PC-3 (cell line): ENCODE measurements at regions not wholly inside any gene's neighbourhood (a gene's known extent, or its start where the extent isn't known, plus 50 kb on each side); places are given as distances from the start of the nearest gene placed in this dataset.

Experiments used
- CTCF ChIP-seq: fragments of 300-600 bp; sonication (generic); conservative IDR thresholded peaks from 2 replicates; pipeline ENCODE4 v1.5.1; 2017; ENCODE audit warnings: antibody characterized with exemption, low read depth, mild to moderate bottlenecking, low read length
- EZH2 ChIP-seq: fragments of 300-600 bp; sonication (generic); IDR thresholded peaks from one replicate; pipeline ENCODE4 v1.6.1; 2017; ENCODE audit warnings: antibody characterized with exemption, mild to moderate bottlenecking, low read length; ENCODE audit not compliant: unreplicated experiment
- EZH2phosphoT487 ChIP-seq: fragments of 300-600 bp; sonication (generic); IDR thresholded peaks from 2 replicates; pipeline ENCODE4 v1.6.1; 2018; ENCODE audit warnings: mild to moderate bottlenecking, antibody characterized with exemption, low read length, borderline replicate concordance

DNA sequence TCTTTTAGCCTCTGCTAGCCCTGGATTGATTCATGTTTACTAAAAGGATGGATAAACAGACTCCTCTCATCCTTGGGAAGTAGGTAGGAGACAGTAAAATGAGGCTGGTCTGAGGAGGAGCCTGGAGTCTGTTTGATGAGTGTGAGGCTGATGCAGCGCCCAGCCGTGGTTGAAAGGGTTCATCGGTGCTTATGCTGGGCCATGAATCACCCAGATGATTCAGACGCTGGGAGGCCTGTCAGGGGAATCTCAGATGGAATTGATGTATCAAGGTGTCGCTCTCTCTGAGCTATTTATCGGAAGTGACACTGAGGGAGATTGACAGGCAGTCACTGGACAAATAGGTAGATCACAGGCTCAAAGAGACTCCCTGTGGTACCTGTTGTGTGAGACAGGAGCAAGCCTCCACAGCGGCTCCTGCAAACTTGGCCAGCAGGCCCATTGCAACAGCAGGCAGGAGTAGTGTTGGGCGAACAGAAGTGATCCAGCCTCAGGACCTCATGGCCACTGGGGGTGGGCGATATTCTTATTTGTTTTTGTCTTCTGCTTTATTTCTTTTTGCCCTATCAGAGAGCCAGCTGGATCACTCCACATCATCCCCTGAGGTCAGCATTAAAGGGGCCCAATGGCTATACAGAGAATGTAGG lies 109.9 kb upstream of the CADM1 start:
- TF ChIP-seq CTCF, result no peak
- TF ChIP-seq EZH2, result no peak
- no peak for TF ChIP-seq EZH2phosphoT487
